Central memory CD8-positive, alpha-beta T cell (primary cell): ENCODE measurements at regions not wholly inside any gene's neighbourhood (a gene's known extent, or its start where the extent isn't known, plus 50 kb on each side); places are given as distances from the start of the nearest gene placed in this dataset.
"Not testable (repeated sequence)": the region's sequence is repeated elsewhere in the genome, so short reads cannot be mapped to it uniquely, and the experiment has no call there.

Source experiments
- ATAC-seq: fragments of 150-1000 bp; cut with Tn5 transposase; replicated peaks from 2 replicates; pipeline ENCODE4 v1.10.0; 2022; ENCODE audit warnings: mild to moderate bottlenecking, moderate FRiP score, moderate number of reproducible peaks; ENCODE audit not compliant: poor library complexity, severe bottlenecking; ENCODE audit errors: extremely low read depth
- DNase-seq, 2 donors: peaks; one replicate each; pipeline ENCODE4 v3.0.0; 2021; ENCODE audit warnings: low spot score in 2 of 2
- H3K27ac Mint-ChIP-seq: one replicate; pipeline ENCODE4 v1.8.0; 2022; ENCODE audit warnings: low read depth, mild to moderate bottlenecking, moderate library complexity, mixed read lengths
- H3K27me3 Mint-ChIP-seq: one replicate; pipeline ENCODE4 v1.8.0; 2022; ENCODE audit warnings: mixed read lengths
- H3K36me3 Mint-ChIP-seq: one replicate; pipeline ENCODE4 v1.8.0; 2022; ENCODE audit warnings: mild to moderate bottlenecking, moderate library complexity, mixed read lengths; ENCODE audit not compliant: insufficient read depth
- H3K4me1 Mint-ChIP-seq: one replicate; pipeline ENCODE4 v1.8.0; 2022; ENCODE audit warnings: mixed read lengths
- H3K4me3 Mint-ChIP-seq: one replicate; pipeline ENCODE4 v1.8.0; 2022; ENCODE audit warnings: mild to moderate bottlenecking, moderate library complexity, mixed read lengths
- H3K9me3 Mint-ChIP-seq: one replicate; pipeline ENCODE4 v1.8.0; 2022; ENCODE audit warnings: mixed read lengths

- no peaks in the 10 kb centered on the region for H3K27me3 Mint-ChIP-seq
- no peak for DNase-seq
- no peak for ATAC-seq
- no peaks in the 10 kb centered on the region for H3K4me1 Mint-ChIP-seq
- no peak overlapping the region for H3K27ac Mint-ChIP-seq
- peaks cover 14% of the 10 kb centered on the region for H3K9me3 Mint-ChIP-seq
- H3K4me3 Mint-ChIP-seq = no peak overlapping the region
- no peaks in the 10 kb centered on the region for H3K36me3 Mint-ChIP-seq
Measured at GRCh38 chr13:58500938-58501337, 869.4 kb downstream of the PCDH17 start.

GRCh38 chr13:58504202-58504700, 872.7 kb downstream of the PCDH17 start:
- DNase-seq, H3K36me3 Mint-ChIP-seq, H3K4me3 Mint-ChIP-seq, H3K4me1 Mint-ChIP-seq, ATAC-seq, H3K27me3 Mint-ChIP-seq, H3K27ac Mint-ChIP-seq: not testable (repeated sequence)
- H3K9me3 Mint-ChIP-seq = peaks cover 23% of the 10 kb centered on the region

- ATAC-seq = peak; percentile 24
- not testable (repeated sequence) for H3K36me3 Mint-ChIP-seq, H3K27me3 Mint-ChIP-seq, DNase-seq, H3K27ac Mint-ChIP-seq, H3K4me3 Mint-ChIP-seq, H3K4me1 Mint-ChIP-seq
- peaks cover 25% of the 10 kb centered on the region for H3K9me3 Mint-ChIP-seq
Measured at GRCh38 chr13:58505262-58505920, 873.8 kb downstream of the PCDH17 start.

GRCh38 chr13:58528351-58528750, 896.8 kb downstream of the PCDH17 start:
- Mint-ChIP-seq H3K27ac (no peak overlapping the region), H3K9me3 (peaks cover 23% of the 10 kb centered on the region), H3K27me3 (no peaks in the 10 kb centered on the region), H3K36me3 (no peaks in the 10 kb centered on the region), H3K4me1 (no peaks in the 10 kb centered on the region), H3K4me3 (no peak overlapping the region)
- no peak for ATAC-seq
- no peak for DNase-seq

GRCh38 chr13:58531614-58532013, 900.1 kb downstream of the PCDH17 start:
- peaks cover 23% of the 10 kb centered on the region for H3K9me3 Mint-ChIP-seq

GRCh38 chr13:58542530-58542929, 911.0 kb downstream of the PCDH17 start:
- Mint-ChIP-seq H3K27ac (no peak overlapping the region), H3K36me3 (no peaks in the 10 kb centered on the region), H3K4me3 (no peak overlapping the region), H3K4me1 (no peaks in the 10 kb centered on the region), H3K27me3 (no peaks in the 10 kb centered on the region), H3K9me3 (peaks cover 10% of the 10 kb centered on the region)
- DNase-seq = no peak
- ATAC-seq = no peak

More at GRCh38 chr13:58531614-58532013, 900.1 kb downstream of the PCDH17 start:
- DNase-seq (no peak), ATAC-seq (no peak)
- Mint-ChIP-seq H3K27me3 (no peaks in the 10 kb centered on the region), H3K4me3 (no peak overlapping the region), H3K4me1 (no peaks in the 10 kb centered on the region), H3K27ac (no peak overlapping the region), H3K36me3 (no peaks in the 10 kb centered on the region)

GRCh38 chr13:58547419-58547818, 915.9 kb downstream of the PCDH17 start:
- H3K9me3 Mint-ChIP-seq = peaks cover 10% of the 10 kb centered on the region
- H3K4me1 Mint-ChIP-seq = no peaks in the 10 kb centered on the region
- H3K36me3 Mint-ChIP-seq = no peaks in the 10 kb centered on the region
- no peaks in the 10 kb centered on the region for H3K27me3 Mint-ChIP-seq
- DNase-seq (no peak), ATAC-seq (no peak)
- no peak overlapping the region for H3K4me3 Mint-ChIP-seq
- no peak overlapping the region for H3K27ac Mint-ChIP-seq

- Mint-ChIP-seq H3K4me3 (no peak overlapping the region), H3K9me3 (peaks cover 17% of the 10 kb centered on the region), H3K27me3 (no peaks in the 10 kb centered on the region), H3K36me3 (peaks cover 2% of the 10 kb centered on the region), H3K4me1 (no peaks in the 10 kb centered on the region), H3K27ac (no peak overlapping the region)
- ATAC-seq = no peak
- DNase-seq = no peak
Measured at GRCh38 chr13:58566176-58566575, 934.6 kb downstream of the PCDH17 start.

- no peak overlapping the region for H3K27ac Mint-ChIP-seq
- H3K9me3 Mint-ChIP-seq = peaks cover 35% of the 10 kb centered on the region
- no peaks in the 10 kb centered on the region for H3K4me1 Mint-ChIP-seq
- ATAC-seq = no peak
- peaks cover 2% of the 10 kb centered on the region for H3K36me3 Mint-ChIP-seq
- no peak overlapping the region for H3K4me3 Mint-ChIP-seq
- no peak for DNase-seq
- no peaks in the 10 kb centered on the region for H3K27me3 Mint-ChIP-seq
Measured at GRCh38 chr13:58573743-58574142, 942.2 kb downstream of the PCDH17 start.

GRCh38 chr13:58574791-58575190, 943.2 kb downstream of the PCDH17 start:
- Mint-ChIP-seq H3K36me3 (peaks cover 2% of the 10 kb centered on the region), H3K27me3 (no peaks in the 10 kb centered on the region), H3K9me3 (peaks cover 40% of the 10 kb centered on the region), H3K4me3 (no peak overlapping the region), H3K4me1 (no peaks in the 10 kb centered on the region), H3K27ac (no peak overlapping the region)
- ATAC-seq (no peak), DNase-seq (no peak)

- DNase-seq (no peak), ATAC-seq (no peak)
- Mint-ChIP-seq H3K4me1 (no peaks in the 10 kb centered on the region), H3K4me3 (no peak overlapping the region), H3K36me3 (peaks cover 2% of the 10 kb centered on the region), H3K27me3 (no peaks in the 10 kb centered on the region), H3K9me3 (peaks cover 28% of the 10 kb centered on the region), H3K27ac (no peak overlapping the region)
Measured at GRCh38 chr13:58579468-58579867, 947.9 kb downstream of the PCDH17 start.

GRCh38 chr13:58583966-58584365, 952.4 kb downstream of the PCDH17 start:
- Mint-ChIP-seq H3K27me3 (no peaks in the 10 kb centered on the region), H3K4me1 (no peaks in the 10 kb centered on the region), H3K9me3 (peaks cover 17% of the 10 kb centered on the region), H3K4me3 (no peak overlapping the region), H3K27ac (no peak overlapping the region), H3K36me3 (no peaks in the 10 kb centered on the region)
- DNase-seq (no peak), ATAC-seq (no peak)

GRCh38 chr13:58584610-58585009, 953.1 kb downstream of the PCDH17 start:
- no peak overlapping the region for H3K27ac Mint-ChIP-seq
- H3K27me3 Mint-ChIP-seq = no peaks in the 10 kb centered on the region
- DNase-seq (no peak), ATAC-seq (no peak)
- H3K9me3 Mint-ChIP-seq = peaks cover 21% of the 10 kb centered on the region
- H3K4me1 Mint-ChIP-seq = no peaks in the 10 kb centered on the region
- no peaks in the 10 kb centered on the region for H3K36me3 Mint-ChIP-seq
- no peak overlapping the region for H3K4me3 Mint-ChIP-seq
